ENCODE measurements at regions not wholly inside any gene's neighbourhood (a gene's known extent, or its start where the extent isn't known, plus 50 kb on each side); places are given as distances from the start of the nearest gene placed in this dataset.

DNA sequence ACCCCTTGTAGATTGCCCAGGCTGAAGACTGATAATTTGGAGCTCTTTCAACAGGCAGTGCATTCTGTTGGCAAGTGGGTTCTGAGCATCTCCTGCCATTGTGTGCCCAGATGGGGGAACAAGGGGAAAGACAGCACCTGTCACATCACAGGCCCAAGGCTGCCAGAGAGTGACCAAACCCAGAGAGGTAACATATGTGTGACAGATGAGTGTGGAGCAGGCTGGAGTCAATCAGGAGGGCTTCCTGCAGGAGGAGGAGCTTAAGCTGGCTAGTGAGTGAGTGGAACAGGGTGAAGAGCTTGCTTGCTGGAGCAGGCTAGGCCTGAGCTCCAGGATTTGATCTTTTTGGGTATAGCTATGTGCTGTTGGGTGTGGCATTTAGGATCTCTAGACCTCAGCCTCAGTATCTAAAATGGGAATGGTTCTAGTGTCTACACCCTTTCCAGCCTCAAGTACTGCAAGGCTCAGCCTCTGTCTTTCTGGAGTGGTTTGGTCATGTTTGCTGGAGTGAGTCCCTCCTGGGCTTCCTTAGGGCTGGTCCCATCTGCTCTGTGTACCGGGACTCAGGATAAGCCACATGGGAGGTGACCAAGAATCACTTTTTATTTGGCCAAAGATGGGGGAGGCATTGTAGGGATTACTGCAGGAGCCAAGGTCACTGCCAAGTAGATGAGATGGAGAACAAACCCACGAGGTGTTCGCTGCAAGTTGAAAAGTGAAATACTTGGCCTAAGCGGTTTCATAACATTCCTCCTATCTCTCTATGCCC lies 152.4 kb upstream of the TSHZ3 start:
- H3K9me3 ChIP-seq (ENCODE audit: control insufficient read depth, insufficient read depth, low read length): peaks cover 2% of the 10 kb centered on the region; the same call in 1 of the 2 replicates
- no peaks in the 10 kb centered on the region for H3K4me1 ChIP-seq (ENCODE audit: control insufficient read depth, low read length)
- no peaks in the 10 kb centered on the region for H3K36me3 ChIP-seq (ENCODE audit: control insufficient read depth, low read length)
- no peak overlapping the region for H3K4me2 ChIP-seq (ENCODE audit: low read length)
- TF ChIP-seq, protein P1, sequence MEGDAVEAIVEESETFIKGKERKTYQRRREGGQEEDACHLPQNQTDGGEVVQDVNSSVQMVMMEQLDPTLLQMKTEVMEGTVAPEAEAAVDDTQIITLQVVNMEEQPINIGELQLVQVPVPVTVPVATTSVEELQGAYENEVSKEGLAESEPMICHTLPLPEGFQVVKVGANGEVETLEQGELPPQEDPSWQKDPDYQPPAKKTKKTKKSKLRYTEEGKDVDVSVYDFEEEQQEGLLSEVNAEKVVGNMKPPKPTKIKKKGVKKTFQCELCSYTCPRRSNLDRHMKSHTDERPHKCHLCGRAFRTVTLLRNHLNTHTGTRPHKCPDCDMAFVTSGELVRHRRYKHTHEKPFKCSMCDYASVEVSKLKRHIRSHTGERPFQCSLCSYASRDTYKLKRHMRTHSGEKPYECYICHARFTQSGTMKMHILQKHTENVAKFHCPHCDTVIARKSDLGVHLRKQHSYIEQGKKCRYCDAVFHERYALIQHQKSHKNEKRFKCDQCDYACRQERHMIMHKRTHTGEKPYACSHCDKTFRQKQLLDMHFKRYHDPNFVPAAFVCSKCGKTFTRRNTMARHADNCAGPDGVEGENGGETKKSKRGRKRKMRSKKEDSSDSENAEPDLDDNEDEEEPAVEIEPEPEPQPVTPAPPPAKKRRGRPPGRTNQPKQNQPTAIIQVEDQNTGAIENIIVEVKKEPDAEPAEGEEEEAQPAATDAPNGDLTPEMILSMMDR (IDR thresholded peaks at IDR 0.05; ENCODE audit: low read depth, low read length, poor library complexity, severe bottlenecking): no peak
- no peak for TF ChIP-seq EZH2phosphoT487 (IDR thresholded peaks at IDR 0.05; ENCODE audit: borderline replicate concordance, low read length)
- H3K4me3 ChIP-seq (ENCODE audit: low read length): no peak overlapping the region
- no peaks in the 10 kb centered on the region for H3K27me3 ChIP-seq (ENCODE audit: control insufficient read depth, low read length)
- H3K27ac ChIP-seq (ENCODE audit: low read depth, low read length): no peak overlapping the region
- H3K9me2 ChIP-seq (replicated peaks; ENCODE audit: control insufficient read depth, low read length): no peaks in the 10 kb centered on the region
- no peaks in the 10 kb centered on the region for H3K79me2 ChIP-seq (ENCODE audit: control insufficient read depth, low read length)
- no peaks in the 10 kb centered on the region for H4K20me1 ChIP-seq (ENCODE audit: control insufficient read depth, insufficient read depth, low read depth, low read length)
- no peaks in the 10 kb centered on the region for H3F3A ChIP-seq (ENCODE audit: control insufficient read depth, insufficient read depth)

GRCh38 chr19:31502536-31503170 lies 153.4 kb upstream of the TSHZ3 start:
- Histone ChIP-seq H4K20me1 (ENCODE audit: control insufficient read depth, insufficient read depth, low read depth, low read length) (no peaks in the 10 kb centered on the region), H3K4me2 (ENCODE audit: low read length) (no peak overlapping the region), H3K9me2 (replicated peaks; ENCODE audit: control insufficient read depth, low read length) (no peaks in the 10 kb centered on the region), H3F3A (ENCODE audit: control insufficient read depth, insufficient read depth) (no peaks in the 10 kb centered on the region), H3K36me3 (ENCODE audit: control insufficient read depth, low read length) (no peaks in the 10 kb centered on the region), H3K27ac (ENCODE audit: low read depth, low read length) (no peak overlapping the region), H3K27me3 (ENCODE audit: control insufficient read depth, low read length) (no peaks in the 10 kb centered on the region), H3K4me1 (ENCODE audit: control insufficient read depth, low read length) (no peaks in the 10 kb centered on the region), H3K9me3 (ENCODE audit: control insufficient read depth, insufficient read depth, low read length) (peaks cover 2% of the 10 kb centered on the region; the same call in 1 of the 2 replicates), H3K4me3 (ENCODE audit: low read length) (no peak overlapping the region), H3K79me2 (ENCODE audit: control insufficient read depth, low read length) (no peaks in the 10 kb centered on the region)
- TF ChIP-seq, protein P1 (IDR thresholded peaks at IDR 0.05; ENCODE audit: low read depth, low read length, poor library complexity, severe bottlenecking): no peak
- TF ChIP-seq EZH2phosphoT487 (IDR thresholded peaks at IDR 0.05; ENCODE audit: borderline replicate concordance, low read length): no peak

DNA sequence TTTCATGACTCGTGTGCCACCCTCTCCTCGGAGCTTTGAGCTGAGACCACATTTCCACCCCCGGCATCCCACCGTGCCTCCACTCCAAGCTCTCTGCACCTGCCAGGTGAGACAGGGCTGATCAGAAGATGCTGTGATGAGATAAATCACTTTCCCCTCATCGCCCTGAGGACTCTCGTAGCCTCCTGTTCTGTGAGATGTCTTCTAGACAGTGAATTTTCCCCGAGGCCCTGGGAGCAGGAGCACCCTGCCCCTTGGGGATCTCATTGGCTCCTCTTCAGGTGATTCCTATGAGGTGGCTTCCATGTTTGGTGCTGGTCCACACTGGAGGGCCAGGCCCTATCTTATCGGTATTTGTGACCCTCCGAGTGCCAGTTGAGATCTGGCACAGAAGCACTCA lies 154.0 kb upstream of the TSHZ3 start:
- no peaks in the 10 kb centered on the region for H3K4me1 ChIP-seq (ENCODE audit: control insufficient read depth, low read length)
- H3K4me3 ChIP-seq (ENCODE audit: low read length): no peak overlapping the region
- no peaks in the 10 kb centered on the region for H3K79me2 ChIP-seq (ENCODE audit: control insufficient read depth, low read length)
- H3F3A ChIP-seq (ENCODE audit: control insufficient read depth, insufficient read depth): no peaks in the 10 kb centered on the region
- no peaks in the 10 kb centered on the region for H4K20me1 ChIP-seq (ENCODE audit: control insufficient read depth, insufficient read depth, low read depth, low read length)
- H3K9me2 ChIP-seq (replicated peaks; ENCODE audit: control insufficient read depth, low read length): no peaks in the 10 kb centered on the region
- H3K4me2 ChIP-seq (ENCODE audit: low read length): no peak overlapping the region
- H3K9me3 ChIP-seq (ENCODE audit: control insufficient read depth, insufficient read depth, low read length): peaks cover 2% of the 10 kb centered on the region; the same call in 1 of the 2 replicates
- H3K27ac ChIP-seq (ENCODE audit: low read depth, low read length): no peak overlapping the region
- no peaks in the 10 kb centered on the region for H3K27me3 ChIP-seq (ENCODE audit: control insufficient read depth, low read length)
- H3K36me3 ChIP-seq (ENCODE audit: control insufficient read depth, low read length): no peaks in the 10 kb centered on the region
- TF ChIP-seq, protein P1 (IDR thresholded peaks at IDR 0.05; ENCODE audit: low read depth, low read length, poor library complexity, severe bottlenecking): no peak
- no peak for TF ChIP-seq EZH2phosphoT487 (IDR thresholded peaks at IDR 0.05; ENCODE audit: borderline replicate concordance, low read length)
